Astrocyte of the cerebellum (primary cell): ENCODE measurements at regions not wholly inside any gene's neighbourhood (a gene's known extent, or its start where the extent isn't known, plus 50 kb on each side); places are given as distances from the start of the nearest gene placed in this dataset.
A peak's percentile ranks its signal among the peaks of the same experiment; 100 is the strongest.

ENCODE experiments used
- DNase-seq: peaks from one replicate; pipeline ENCODE4 v3.0.0-alpha.2; 2011; ENCODE audit warnings: low read depth
- H3K4me3 ChIP-seq: 2 replicates; pipeline ENCODE4 v1.5.1; 2011; ENCODE audit warnings: mild to moderate bottlenecking, low read depth, low read length, moderate library complexity
- CTCF ChIP-seq: IDR thresholded peaks from 2 replicates; pipeline ENCODE4 v1.5.1; 2012; ENCODE audit warnings: low read length, low read depth, moderate library complexity, mild to moderate bottlenecking; ENCODE audit errors: missing control alignments
- in situ Hi-C: cut with HindIII; loops from 2 replicates; pipeline ENCODE4 v1.10.0; 2017; ENCODE audit warnings: low sequenced_read_pairs

DNA sequence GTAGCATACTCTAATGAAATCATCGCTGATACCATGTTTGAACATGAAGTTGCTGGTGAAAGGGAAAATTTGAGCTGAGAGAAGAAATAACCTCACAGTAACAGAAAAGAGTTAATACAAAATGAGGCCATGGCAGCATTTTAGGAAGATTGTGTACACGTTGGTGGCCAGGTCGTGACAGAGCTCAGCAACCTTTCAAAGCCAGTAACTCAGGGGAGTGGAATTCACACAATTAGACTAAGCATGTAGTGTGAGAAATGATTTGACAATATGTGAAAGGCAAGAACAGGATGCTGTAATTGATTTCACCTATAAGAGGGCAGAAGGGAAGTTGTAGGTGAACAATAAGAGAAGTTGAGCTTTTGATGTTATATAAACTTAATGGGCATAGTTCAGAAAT lies 246.3 kb downstream of the OGFRL1 start:
- in situ Hi-C loops = no loop called here
- TF ChIP-seq CTCF = no peak
- no peak for DNase-seq
- H3K4me3 ChIP-seq = no peak overlapping the region

GRCh38 chr6:71537717-71538116 lies 249.1 kb downstream of the OGFRL1 start:
- in situ Hi-C loops = no loop called here
- no peak overlapping the region for H3K4me3 ChIP-seq
- TF ChIP-seq CTCF = no peak
- DNase-seq = peak; percentile 26

- in situ Hi-C loops = no loop called here
- H3K4me3 ChIP-seq = no peak overlapping the region
- peak; percentile 53 for DNase-seq
- no peak for TF ChIP-seq CTCF
Observed at GRCh38 chr6:71544028-71544427, 255.4 kb downstream of the OGFRL1 start.

DNA sequence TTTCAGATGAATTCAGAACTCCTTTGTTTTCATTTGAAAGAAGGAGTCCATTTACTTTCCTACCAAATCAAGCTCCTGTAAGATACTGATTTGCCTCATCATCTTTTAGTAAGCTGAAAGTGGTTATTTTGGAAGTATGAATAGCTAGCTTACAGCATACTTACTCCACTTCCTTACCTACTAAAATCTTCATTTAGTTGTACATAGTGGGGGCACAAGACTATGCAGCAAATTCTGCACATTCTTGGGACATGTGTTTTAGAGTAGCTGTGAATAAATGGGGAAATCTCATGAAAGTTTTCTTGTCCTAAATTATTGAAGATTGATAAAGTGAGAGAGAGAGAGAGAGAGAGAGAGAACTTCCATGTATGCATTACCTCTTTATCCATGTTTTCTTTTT lies 256.3 kb downstream of the OGFRL1 start:
- in situ Hi-C loops = no loop called here
- no peak for DNase-seq

DNA sequence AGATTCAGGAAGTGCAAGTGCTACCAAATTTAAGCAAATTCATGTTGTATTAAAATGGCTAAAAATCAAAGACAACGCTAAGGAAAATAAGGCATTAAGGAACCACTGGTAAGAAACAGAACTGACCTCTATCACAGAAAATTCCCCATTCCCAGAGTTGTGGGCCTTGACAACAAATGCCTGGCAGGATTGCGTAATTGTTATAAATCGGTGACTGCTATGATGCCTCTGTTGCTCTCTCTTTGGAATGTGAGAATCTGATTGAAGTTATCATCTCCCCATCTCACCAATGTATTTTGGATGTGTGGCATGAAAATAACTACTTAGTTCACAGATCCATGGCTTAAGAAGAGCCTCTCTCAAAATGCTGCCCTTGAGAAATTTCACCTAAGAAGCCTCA lies 257.3 kb downstream of the OGFRL1 start:
- TF ChIP-seq CTCF = no peak
- in situ Hi-C loops = no loop called here
- H3K4me3 ChIP-seq = no peak overlapping the region
- no peak for DNase-seq

More for the DNA sequence above, 256.3 kb downstream of the OGFRL1 start:
- no peak for TF ChIP-seq CTCF
- no peak overlapping the region for H3K4me3 ChIP-seq

- in situ Hi-C loops = no loop called here
Observed at GRCh38 chr6:71551798-71552197, 263.2 kb downstream of the OGFRL1 start.

More at GRCh38 chr6:71551798-71552197, 263.2 kb downstream of the OGFRL1 start:
- H3K4me3 ChIP-seq = no peak overlapping the region
- DNase-seq = no peak
- no peak for TF ChIP-seq CTCF
